Stromal cell of bone marrow (primary cell): ENCODE measurements at regions not wholly inside any gene's neighbourhood (a gene's known extent, or its start where the extent isn't known, plus 50 kb on each side); places are given as distances from the start of the nearest gene placed in this dataset.
"Not testable (repeated sequence)": the region's sequence is repeated elsewhere in the genome, so short reads cannot be mapped to it uniquely, and the experiment has no call there.

Experiments used
- DNase-seq: peaks from one replicate; pipeline ENCODE4 v3.0.0-alpha.2; 2012; ENCODE audit warnings: low read depth

DNA sequence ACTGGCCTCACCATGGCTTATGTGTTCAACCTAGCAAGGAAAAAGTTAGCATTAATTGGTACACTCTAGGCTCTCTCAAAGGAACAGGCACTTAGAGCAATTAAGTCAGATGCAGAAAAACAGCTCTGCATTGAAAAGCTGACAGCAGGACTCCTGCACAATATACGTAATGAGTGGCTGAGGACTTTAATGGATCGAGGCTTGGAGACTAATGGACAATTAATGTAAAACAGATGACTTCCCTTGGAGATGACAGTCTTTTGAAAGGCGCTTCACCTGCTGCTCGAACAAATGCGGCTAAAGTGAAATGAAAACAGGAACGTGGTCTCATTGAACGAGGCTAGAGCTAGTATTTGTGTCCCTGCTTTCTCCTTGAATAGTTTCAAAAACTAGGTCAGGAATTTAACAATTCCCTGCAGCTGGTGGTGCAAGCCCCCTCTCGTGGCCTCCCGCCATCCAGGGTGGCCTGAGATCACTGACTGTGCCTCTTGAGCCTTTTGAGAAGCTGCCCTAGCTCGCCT lies 137.1 kb downstream of the ELOVL4 start:
- no peak for DNase-seq

DNA sequence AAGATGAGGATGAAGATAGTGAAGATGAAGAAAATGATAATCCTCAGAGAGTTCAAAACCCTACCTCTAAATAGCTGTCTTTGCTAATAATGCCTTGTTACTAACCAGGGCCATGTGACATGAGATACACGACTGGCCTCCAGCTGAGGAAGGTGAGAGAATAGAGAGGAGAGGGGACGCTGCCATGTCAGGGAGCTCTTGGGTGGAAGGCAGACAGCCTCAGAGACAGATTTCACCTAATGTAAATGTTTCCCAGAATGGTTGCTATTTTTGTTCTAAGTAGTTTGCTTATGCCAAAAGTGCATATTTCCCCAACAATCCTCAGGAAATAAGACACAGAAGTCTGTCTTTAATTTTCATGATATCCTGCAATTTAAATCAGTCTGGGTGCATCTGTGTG lies 138.4 kb downstream of the ELOVL4 start:
- no peak for DNase-seq

DNA sequence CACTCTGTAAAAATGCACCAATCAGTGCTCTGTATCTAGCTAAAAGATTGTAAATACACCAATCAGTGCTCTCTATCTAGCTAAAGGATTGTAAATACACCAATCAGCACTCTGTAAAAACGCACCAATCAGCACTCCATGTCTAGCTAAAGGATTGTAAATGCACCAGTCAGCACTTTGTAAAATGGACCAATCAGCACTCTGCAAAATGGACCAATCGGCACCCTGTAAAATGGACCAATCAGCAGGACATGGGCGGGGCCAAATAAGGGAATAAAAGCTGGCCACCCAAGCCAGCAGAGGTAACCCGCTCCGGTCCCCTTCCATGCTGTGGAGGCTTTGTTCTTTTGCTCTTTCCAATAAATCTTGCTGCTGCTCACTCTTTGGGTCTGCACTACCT lies 140.7 kb downstream of the ELOVL4 start:
- not testable (repeated sequence) for DNase-seq

GRCh38 chr6:79804732-79805131 lies 142.6 kb downstream of the ELOVL4 start:
- DNase-seq: no peak

DNA sequence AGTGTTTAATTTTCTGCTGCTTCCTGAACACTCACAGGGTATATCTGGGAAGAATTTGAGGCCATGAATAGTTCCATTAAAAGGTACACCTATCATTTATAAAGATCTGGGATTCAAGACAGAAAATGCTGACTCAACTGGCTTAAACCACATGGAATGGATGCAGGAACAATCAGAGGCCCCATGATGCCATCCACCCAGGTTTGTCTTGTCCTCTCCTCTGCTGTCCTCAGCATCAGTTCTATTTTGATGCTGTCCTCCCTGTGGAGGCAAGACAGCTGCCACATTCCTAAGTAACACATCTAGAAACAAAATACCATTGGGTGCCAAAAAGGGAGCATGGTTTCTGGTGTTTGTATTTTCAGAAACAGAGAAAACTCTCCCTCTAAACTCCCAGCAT lies 143.4 kb downstream of the ELOVL4 start:
- no peak for DNase-seq

GRCh38 chr6:79802657-79803300 lies 144.6 kb downstream of the ELOVL4 start:
- no peak for DNase-seq

DNA sequence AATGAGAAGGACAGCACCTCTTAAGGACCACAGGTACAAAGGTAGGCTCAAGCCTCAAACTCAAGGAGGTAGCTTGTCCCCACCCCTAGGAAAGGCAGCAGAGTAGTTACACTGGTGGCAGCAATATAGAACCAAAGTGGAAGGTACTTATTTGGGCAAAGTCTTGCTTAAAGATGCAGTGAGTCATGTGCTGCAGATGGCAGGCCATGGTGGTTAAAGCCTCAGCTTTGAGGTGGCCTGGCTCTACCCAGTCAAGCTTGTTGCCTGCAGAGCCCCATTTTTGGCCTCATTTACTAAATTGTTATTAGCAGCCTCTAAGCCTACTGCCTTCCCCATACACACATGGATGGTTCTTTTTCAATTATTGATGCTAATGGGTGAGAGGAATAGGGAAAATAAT lies 146.0 kb downstream of the ELOVL4 start:
- DNase-seq: no peak

DNA sequence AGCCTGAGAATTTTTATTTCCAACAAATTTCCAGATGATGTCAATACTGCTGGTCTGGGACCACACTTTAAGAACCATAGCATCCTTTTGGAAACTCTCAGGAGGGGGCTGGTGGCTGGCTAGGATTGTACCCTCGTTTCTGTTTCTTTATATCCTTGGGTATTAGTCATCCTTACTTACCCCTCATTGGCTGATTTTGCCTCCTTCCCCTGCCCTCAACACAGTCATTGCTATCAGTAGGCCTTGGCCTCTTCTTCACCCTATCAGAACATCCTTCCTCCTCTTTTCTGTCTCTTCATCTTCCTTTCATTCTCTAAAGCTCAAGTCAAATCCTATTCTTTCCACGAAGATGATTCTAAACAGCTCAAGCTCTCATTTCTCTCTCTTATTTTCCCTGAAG lies 148.5 kb downstream of the ELOVL4 start:
- DNase-seq: no peak

- DNase-seq: no peak
Observed at GRCh38 chr6:79797912-79798311, 149.4 kb downstream of the ELOVL4 start.

DNA sequence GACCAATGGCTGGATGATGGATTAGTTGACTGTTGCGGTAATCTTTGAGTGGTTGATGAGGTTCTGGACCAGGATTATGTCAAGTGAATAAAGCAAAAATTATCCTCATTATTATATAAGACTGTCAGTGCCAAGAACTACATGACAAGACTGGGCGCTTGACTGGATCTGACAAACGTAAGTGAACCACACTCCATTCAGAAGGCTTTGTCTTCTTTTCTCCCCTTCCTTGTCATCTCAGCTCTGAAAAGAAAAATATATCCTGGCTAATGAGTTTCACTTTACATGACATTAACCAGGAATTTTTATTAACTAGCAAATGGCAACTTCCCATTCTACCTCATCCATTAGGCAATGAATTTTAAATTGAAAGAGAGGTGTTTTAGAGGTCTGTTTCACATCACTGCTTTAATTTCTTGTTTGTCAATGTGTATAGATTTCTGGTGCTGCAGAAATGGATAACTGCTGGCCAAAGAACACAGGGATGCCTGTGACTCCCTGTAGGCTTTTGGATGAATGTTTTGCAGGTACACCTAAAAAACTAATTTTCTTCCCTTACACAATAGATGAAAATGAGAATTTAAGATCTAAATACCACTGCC lies 150.1 kb downstream of the ELOVL4 start:
- DNase-seq: no peak

- no peak for DNase-seq
Observed at GRCh38 chr6:79796197-79796596, 151.2 kb downstream of the ELOVL4 start.

- DNase-seq: no peak
Observed at GRCh38 chr6:79789896-79790295, 157.5 kb downstream of the ELOVL4 start.

DNA sequence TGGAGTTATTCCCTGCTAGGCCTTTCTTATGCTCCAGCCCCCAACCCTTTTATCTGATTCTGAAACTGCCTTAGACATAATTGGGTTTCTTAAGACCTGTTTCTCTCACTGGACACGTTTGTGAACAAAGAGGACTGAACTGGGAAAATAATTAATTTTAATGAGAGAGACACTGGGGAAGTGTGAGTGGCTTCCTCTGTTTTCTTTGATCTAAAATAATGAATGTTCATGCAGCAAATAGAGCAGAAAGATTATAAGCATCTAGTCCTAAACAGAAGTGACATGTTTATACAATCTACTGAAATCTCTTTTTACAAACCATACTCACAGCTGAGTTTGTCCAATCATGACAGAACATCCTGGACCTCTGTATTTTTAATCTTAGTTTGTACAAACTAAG lies 157.6 kb downstream of the SH3BGRL2 start:
- DNase-seq: no peak

DNA sequence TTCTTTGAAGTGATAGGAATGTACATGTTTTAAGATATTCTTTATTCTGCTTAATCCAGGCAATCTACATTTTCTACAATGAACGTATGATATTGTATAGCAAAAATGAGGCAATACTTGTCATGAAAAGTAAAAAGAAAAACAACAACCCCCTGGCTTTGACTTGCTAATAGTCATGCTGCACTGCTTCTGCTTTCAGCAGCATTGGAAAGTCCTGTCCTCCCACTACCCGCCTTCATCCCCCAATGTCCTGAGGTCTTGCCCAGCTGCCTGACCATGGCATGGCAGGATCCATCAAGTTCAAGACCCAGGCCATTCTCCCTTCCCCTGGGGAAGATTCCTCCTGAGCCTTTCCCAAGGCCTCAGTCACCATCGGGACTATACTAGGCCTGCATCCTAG lies 156.5 kb downstream of the SH3BGRL2 start:
- no peak for DNase-seq

DNA sequence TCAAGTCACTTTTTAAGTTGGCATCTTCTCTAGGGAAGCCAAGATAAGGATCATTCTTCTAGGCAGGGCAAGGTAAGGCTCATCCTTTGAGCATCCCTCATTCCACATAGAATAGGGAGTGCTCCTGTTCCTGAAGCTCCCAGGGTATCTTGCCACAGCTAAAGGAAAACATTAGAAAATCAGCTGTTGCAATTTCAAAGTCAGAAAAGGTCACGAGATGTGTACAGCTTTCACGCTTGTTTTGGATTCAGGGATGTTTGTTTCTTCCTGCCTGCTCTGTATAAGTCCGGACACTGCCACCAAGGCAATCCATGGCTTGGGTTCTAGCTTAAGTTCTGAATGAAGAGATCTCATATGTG lies 153.2 kb downstream of the SH3BGRL2 start:
- no peak for DNase-seq

DNA sequence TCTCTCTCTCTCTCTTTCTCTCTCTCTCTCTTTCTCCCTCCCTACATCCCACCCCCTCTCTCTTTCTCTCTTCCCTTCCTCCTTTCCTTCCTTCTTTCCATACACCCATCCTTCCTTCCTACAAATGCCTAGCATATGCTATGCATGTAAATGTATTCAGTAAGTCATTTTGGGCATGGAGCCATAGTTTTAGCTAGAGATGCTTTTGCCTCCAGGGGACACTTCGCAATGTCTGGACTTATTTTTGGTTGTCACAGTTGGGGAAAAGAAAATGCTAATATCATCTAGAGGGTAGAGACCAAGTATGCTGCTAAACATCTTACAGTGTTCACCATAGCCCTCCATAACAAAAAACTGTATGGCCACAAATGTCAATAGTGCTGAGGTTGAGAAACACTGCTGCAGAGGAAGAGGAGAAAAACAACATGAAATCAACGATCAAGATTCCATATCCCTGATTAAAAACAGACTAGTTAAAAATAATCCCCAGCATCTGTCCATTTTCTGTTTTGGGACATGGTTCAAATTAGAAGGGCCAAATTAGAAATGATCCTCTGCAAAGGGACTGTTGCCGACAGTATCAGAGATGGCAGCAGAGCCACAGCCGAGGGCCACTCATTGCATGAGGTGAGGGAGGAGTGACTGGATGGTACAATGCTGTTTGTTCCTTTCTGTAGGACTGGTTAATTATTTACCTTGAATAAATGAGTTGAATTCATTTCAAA lies 152.7 kb downstream of the SH3BGRL2 start:
- no peak for DNase-seq

DNA sequence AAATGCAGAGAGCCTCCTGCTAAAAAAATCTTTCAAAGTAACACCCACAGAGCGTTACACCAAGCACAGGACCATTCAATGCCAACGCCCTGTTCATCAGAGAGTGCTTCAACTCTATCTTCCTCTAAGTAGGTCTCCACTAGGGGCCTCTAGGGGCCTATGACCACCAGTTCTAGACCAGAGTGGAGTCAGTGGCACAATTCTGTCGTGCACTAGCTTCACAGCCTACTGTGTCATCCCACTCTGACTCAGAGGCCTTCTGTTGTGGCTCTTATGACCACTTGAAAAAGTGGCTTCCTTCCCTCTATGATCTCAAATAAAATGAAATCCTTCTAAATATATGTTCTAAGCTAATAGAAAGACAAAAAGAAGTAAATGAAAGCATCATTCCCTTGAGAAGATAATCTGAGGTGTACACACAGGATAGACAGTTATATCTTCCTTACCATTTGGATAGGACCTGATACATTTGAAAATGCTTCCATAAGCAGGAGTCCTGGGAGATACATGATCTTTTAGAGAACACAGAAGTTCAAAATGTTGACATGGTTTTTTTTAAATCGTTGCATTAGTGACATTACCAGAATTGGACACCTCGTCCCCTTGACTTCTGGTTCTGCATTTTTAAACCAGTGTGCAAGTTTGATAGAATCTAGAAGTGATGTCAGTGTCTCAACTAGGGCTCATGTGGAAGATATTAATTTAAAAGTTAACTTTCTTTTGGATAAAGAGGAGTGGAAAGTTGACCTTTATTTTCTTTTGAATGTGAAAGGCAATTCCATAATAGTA lies 151.9 kb downstream of the SH3BGRL2 start:
- no peak for DNase-seq

GRCh38 chr6:79781916-79782315 lies 150.8 kb downstream of the SH3BGRL2 start:
- no peak for DNase-seq

DNA sequence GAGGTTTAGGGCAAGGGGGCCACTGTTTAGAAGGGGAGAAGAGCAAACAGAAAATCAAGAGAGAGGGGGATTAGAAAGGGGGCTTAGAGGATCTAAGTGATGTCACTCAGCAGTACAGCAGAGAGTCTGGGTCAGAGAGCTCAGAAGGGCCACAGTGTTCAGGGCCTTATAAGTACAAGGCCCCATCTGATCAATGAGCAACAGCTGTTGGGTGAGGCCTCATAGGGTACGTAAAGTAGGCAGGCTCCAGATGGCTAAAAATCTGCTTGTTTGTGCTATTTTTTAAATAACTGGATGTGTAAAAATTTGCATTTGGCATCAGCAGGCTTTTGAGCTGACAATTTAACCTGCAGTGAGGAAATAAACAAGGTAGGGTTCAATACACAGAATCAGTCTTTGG lies 149.8 kb downstream of the SH3BGRL2 start:
- no peak for DNase-seq

GRCh38 chr6:79778816-79779215 lies 147.7 kb downstream of the SH3BGRL2 start:
- DNase-seq: no peak

DNA sequence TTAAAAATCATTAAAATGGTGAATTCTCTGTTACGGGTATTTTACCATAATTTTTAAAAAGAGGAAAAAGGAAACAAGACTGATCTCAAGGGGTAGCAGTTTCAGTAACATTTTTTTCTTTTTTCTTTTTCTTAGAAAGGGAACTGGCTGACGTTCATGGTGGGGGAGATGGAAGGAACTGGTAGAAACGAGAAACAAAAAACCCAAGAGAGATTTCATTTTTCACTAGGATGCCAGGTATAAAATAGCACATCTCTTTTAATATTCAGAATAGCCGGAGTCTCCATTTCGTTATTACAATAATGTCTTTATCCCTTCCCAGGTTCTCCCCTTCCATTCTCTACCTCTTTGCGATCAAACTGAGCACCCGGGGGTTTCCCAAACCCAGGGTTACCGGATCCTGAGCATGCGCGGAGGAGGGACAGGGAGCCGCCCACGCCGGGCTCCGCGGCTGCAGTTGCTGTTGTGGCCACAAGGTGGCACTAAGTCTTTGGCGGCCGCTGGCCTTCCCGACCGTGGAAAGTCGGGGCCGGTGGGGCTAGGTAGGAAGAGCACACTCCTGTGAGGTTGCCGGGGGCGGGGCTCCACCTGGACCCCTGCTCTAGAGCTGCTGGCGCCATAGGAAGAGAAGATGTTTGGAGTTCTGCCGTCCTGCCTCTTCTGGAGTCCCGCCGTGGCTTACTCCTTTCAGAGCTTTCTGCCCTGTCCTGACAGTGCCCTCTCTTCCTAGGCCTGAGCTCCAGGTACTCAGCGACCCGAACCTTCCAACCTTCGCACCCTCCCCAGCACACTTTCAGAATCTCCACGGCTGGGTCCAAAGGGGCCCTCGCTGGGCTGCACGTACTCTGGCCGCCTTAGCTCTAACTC lies 146.8 kb downstream of the SH3BGRL2 start:
- DNase-seq: peak; percentile 44

- no peak for DNase-seq
Observed at GRCh38 chr6:79776076-79776475, 144.9 kb downstream of the SH3BGRL2 start.
